Limb (tissue), 2 donors: ENCODE measurements at regions not wholly inside any gene's neighbourhood (a gene's known extent, or its start where the extent isn't known, plus 50 kb on each side); places are given as distances from the start of the nearest gene placed in this dataset.
"Not testable (repeated sequence)": the region's sequence is repeated elsewhere in the genome, so short reads cannot be mapped to it uniquely, and the experiment has no call there.

Experiments used
- DNase-seq, 2 donors: peaks; one replicate each; pipeline ENCODE4 v3.0.0-alpha.2; 2016; ENCODE audit errors: extremely low spot score in 2 of 2

- not testable (repeated sequence) for DNase-seq
Observed at GRCh38 chr1:121109025-121109424, 75.1 kb downstream of the FAM72B start.

GRCh38 chr1:121116522-121117297 is 67.4 kb downstream of the FAM72B start:
- DNase-seq: peak in 1 of 2 donors; percentile 36

GRCh38 chr1:121117298-121117611 is 66.9 kb downstream of the FAM72B start:
- not testable (repeated sequence) for DNase-seq

GRCh38 chr1:121117622-121118479 is 66.3 kb downstream of the FAM72B start:
- DNase-seq: peak in 1 of 2 donors; percentile 52
